NCI-H2171 treated with DMSO at 0.1 percent for 48 hours (cell line): ENCODE measurements at regions not wholly inside any gene's neighbourhood (a gene's known extent, or its start where the extent isn't known, plus 50 kb on each side); places are given as distances from the start of the nearest gene placed in this dataset.
"Not testable (repeated sequence)": the region's sequence is repeated elsewhere in the genome, so short reads cannot be mapped to it uniquely, and the experiment has no call there.

Source experiments
- DNase-seq: peaks from one replicate; lab custom pipeline; 2025; lab: John Stamatoyannopoulos, UW

- DNase-seq: no peak
Measured at GRCh38 chr11:42311514-42311913, 852.1 kb upstream of the LRRC4C start.

DNA sequence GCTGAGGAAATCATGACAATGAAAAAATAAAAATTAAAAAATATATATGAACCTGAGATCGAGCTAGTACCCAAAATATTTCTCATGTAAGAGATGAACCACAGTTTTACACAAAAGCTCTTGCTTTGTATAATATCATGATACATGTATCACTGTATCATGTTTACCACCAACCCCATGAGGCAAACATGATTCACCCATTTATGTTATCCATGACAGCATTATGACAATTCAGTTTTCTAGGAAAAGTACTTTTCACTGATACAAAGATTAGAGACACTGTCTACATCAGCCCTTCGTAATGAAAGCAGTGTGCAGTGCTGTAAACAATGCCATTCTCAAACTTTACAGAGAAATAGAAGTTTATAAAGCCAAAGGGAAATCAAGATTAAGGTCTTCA lies 852.5 kb upstream of the LRRC4C start:
- DNase-seq: no peak

DNA sequence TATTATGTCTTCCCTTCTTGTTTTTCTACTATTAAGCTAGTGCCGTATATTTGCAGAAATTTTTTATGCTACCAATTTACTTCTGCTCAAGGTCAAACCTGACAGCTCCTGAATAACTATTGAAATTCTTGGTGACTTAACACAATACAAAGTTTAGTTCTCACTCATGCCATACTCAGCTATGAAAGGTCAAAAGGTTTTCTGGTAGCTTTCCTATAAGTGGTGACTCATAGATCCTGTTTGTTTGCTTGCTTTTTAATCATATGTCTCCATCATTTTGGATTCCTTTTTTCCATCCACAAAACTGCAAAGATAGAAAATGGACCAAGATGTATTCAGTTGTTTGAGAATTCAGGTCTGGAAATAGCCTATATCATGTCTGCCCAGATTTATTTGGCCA lies 855.8 kb upstream of the LRRC4C start:
- no peak for DNase-seq

GRCh38 chr11:42315846-42316245 lies 856.4 kb upstream of the LRRC4C start:
- DNase-seq: no peak

GRCh38 chr11:42319921-42320320 lies 860.5 kb upstream of the LRRC4C start:
- DNase-seq: no peak

DNA sequence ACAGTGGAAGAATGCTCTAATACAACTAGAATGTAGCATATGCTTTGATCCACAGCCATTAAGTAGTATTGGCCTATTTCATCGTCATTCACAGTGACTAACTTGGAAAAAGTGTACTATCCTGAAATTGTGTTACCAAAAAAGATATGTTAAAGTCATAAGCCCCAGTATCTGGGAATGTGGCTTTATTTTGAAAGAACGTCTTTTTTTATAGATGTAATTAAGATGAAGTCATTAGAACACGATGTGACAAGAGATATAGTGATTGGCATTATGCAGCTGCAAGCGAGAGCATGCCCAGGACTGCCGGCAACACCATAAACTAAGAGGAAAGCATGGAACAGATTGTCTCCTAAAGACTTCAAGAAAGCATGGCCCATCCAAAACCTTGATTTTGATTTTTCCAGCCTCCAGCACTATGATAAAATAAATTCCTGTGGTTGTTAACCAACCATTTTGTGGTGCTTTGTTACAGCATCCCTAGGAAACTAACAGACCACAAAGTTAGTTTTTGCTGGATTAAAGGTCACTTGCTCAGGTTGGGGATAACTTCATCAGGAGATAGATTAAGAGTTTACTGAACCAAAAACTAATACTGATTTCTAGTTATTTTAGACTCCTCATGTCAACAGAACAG lies 870.6 kb upstream of the LRRC4C start:
- no peak for DNase-seq

DNA sequence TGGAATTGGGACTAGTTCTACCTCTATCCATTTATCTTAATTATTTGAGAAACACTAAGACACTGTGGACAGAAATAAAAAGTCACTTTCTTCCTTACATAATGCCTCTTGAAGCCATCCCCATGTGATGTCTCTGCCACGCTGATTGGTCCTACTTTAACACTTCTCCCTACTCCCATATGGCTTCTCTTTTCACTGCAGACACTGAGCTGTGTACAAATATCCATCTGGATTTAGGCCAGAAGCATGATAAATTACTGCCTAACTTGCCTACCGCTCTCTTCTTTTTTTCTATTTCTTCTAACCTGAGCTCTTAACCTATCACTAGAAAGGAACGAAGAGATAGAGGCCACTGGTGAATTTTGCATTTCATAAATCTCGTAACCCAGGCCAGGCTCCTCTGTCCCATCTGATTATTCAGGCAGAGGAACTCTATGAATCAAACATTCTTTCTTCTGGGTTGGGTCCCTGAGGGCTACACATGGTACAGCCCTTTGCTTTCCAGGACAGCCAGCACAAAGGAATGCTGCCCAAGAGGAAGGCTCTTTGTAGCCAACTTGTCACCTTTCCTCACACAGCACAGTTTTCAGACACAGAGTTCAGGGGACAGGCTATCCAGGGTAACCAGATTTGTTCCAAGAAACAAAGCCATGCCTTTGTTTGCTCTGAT lies 878.5 kb upstream of the LRRC4C start:
- DNase-seq: no peak

DNA sequence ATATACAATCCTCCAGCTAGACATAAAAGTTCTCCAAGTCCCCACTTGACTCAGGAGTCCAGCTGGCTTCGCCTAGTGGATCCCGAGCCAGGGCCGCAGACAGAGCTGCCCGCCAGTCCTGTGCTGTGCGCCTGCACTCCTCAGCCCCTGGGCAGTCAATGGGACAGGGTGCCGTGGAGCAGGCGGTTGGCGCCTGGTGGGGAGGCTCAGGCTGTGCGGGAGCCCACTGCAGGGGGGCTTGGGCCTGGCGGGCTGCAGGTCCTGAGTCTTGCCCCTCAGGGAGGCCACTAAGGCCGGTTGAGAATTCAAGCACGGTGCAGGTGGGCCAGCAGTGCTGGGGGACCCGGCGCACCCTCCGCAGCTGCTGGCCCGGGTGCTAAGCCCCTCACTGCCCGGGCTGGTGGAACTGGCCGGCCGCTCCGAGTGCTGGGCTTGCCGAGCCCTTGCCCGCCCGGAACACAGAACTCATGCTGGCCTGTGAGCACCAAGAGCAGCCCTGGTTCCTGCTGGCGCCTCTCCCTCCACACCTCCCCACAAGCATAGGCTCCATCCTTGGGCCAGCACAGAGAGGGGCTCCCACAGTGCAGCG lies 884.8 kb upstream of the LRRC4C start:
- no peak for DNase-seq

- no peak for DNase-seq
Measured at GRCh38 chr11:42345933-42346332, 886.5 kb upstream of the LRRC4C start.

DNA sequence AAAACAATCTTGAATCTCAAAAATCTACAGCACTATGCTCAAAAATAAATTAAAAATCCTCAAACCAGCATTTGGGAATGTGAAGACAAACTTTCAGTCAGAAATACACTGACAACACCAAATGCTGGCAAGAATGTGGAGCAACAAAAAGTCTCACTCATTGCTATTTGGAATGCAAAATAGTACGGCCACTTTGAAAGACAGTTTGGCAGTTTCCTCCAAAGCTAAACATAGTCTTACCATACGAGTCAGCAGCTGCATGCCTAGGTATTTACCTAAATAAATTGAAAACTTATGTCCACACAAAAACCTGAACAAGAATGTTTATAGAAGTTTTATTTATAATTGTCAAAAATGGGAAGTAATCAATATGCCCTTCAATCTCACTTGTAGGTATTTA lies 904.2 kb upstream of the LRRC4C start:
- DNase-seq: no peak

- no peak for DNase-seq
Measured at GRCh38 chr11:42390116-42390515, 921.7 kb upstream of the API5 start.

DNA sequence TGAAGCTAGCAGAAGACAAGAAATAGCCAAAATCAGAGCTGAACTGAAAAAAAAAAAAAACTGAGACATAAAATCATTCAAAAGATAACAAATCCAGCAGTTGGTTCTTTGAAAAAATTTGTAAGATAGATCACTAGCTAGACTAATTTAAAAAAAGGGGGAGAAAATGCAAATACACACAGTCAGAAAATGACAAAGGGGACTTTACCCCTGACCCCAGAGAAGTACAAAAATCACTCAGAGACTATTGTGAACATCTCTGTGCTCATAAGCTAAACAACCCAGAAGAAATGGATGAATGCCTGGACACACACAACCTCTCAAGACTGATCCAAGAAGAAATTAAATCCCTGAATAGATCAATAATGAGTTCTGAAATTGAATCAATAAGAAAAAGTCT lies 914.3 kb upstream of the API5 start:
- DNase-seq: no peak

GRCh38 chr11:42407341-42407740 lies 904.5 kb upstream of the API5 start:
- no peak for DNase-seq

DNA sequence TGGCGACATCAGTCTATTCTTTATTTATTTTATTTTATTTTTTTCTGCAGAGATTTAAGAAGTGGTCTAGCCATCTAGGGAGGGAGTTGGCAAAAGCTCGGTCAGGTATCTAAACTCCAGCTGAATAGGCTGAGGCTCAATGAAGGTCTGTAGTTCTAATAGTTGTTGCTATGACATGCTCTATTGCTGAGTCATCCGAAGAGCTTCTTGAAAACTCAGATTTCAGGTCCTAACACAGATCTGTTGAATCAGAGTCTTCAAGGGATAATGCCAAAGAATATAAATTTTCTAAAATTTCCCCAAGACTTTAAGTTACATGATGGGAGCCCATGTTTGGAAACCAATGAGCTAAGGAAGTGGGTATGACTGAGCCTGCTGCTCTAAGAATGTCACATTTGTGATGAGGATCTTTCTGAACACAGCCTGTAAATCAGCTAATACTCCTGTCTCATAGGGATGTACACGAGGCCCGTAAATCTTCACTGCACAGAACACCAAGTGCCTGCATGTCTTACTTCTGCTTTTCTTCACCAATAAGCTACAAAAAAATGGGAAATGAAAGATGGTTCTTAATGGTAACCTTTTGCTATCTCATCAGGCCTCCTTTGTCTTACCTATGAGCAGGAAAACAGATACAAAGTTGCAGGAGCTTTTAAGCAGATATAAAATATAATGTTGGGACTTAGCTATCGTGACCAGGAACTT lies 901.4 kb upstream of the API5 start:
- no peak for DNase-seq

GRCh38 chr11:42412590-42412989 lies 899.2 kb upstream of the API5 start:
- no peak for DNase-seq

DNA sequence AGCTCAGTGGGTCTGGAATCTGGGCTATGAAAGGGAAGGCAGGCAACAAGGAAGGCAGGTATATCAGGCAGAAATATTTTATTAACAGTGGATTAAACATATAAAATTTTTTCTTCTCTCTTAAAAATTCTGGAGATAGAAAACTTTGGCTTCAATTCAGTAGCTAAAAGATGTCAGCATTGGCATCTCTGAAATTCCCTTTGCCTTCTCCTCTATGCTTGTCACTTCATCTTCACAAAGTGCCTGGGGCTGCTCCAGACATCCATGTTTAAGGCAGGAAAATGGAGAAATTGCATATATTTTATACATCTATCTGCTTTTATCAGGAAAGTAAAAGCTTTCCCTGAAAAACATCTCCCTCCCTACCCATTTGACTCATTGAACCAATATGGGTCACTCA lies 894.1 kb upstream of the API5 start:
- DNase-seq: no peak

- DNase-seq: no peak
Measured at GRCh38 chr11:42422090-42422489, 889.7 kb upstream of the API5 start.

GRCh38 chr11:42434911-42435310 lies 876.9 kb upstream of the API5 start:
- DNase-seq: not testable (repeated sequence)

DNA sequence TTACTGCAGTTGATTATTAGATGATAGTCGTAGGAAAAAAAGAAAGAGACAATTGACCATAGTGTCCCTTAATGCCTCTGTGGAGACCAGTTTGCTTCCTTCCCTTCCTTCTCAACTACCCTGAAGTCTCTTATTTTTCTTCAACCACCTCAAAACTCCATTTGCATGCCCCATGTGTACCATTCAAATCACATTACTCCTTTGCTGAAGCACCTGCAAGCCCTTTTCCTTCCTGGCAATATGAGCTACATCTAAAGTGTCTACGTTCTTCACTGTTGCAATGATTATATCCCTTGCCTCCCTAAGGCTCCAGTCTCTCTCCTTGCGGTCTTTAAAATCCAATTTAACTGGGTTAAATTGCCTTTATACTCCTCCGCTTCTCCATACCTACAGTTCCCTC lies 867.4 kb upstream of the API5 start:
- no peak for DNase-seq

DNA sequence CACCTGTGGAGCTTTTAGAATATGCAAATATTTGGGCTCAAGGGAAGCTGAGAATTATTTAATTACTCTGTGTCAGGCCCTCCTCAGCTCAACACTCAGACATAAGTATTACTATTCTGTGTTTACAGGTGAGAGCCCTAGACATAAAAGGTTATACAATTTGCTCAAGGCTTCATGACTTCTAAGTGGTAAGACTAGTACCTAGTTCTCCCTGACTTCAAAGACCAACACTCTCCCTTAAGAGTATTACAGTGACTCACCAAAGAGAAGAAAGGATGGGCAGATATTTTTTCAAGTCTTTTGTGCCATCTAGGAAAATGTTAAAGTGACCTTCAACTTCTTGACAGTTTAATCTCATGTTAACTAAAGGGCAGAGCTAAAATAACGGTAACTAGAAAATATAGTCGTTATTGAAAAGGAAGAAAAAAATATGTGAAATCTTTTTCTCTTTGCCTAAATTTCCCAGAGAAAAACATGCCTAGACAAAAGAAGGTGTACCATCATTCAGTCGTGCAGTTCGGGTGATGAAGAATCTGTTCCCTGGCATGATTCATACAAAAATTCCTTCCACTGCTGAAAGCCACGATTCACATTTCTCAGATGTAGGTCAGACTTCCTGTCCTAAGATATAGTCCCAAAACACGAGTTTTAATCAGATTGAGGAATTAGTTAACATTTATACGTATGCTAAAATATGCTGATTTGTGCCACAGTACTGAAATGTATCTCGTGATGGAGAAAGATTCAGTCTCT lies 849.1 kb upstream of the API5 start:
- no peak for DNase-seq

DNA sequence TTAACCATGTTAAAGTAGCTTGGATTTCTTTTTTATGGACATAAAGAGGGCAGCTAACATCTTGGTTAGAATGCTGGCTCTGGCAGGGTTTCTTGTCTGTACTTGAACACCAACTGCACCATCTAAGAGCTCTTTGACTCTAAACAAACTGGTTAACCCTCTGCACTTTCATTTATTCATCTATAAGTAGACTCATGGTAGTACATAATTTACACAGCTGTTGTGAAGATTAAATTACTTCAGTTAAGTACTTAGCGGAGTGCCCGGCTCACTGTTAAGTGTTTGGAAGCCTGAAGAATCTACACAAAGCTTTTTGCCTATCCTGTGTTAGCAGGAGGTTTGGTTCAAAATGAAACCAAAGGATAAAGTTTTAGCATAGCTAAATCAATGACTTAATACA lies 846.2 kb upstream of the API5 start:
- no peak for DNase-seq

GRCh38 chr11:42473106-42473505 lies 838.7 kb upstream of the API5 start:
- DNase-seq: no peak
